SW 1271 (cell line): ENCODE measurements at regions not wholly inside any gene's neighbourhood (a gene's known extent, or its start where the extent isn't known, plus 50 kb on each side); places are given as distances from the start of the nearest gene placed in this dataset.

Experiments used
- DNase-seq, 2 experiments: peaks; one replicate each; lab custom pipeline; 2025; lab: John Stamatoyannopoulos, UW

DNA sequence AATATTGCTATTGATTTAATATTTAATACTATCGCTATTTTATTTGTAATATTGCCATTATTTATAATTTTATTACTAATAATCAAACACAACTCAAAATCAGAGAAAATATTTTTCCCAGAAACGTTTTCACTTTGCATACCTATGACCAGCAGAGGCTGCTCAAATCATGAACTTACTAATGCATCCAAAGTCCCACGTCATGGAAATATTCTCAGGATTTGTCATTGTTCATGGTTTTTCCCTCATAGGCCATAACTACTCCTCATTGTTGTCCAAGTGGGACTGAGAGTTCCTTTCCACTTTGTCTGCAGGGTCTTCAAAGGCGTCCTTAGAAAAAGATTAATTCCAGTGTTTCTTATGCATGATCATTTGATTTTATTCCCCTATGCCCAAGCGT lies 344.8 kb downstream of the THBS2 start:
- DNase-seq: peak in 1 of 2 experiments; percentile 13

DNA sequence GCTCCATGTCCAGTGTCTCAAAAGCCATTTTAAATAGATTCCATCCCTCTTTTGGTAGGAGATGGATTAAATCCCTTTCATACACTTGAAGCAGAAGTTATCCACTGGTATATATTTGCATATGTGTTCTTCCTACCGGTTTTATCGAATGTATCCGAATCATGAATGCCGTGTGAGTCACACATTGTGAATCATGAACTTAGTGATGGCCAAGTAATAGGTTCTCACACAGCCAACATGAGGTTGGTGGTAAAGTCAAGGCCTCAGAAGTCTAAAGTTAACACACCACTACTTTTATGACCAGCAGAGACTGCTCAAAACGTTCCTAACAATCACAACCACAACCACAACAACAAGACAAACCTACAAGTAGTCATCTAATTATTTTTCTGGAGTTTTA lies 345.5 kb downstream of the THBS2 start:
- no peak for DNase-seq

DNA sequence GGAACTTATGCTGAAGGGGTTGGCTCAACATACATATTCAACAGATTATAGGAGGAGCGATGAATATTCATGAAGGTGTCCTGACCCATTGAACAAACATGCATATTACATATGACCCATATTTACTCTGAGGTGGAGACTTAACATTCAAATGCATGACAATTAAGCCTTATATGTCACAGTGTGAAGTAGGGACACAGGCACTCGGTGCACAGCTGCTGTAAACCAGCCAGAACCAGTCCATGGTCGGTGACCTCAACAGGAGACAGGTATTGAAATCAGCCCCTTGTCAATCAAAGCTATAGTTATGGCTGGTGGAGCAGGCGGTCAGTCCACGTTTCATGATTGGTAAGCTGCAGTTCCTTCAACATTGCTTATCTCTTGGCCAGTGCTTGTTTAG lies 347.3 kb downstream of the THBS2 start:
- DNase-seq: no peak

DNA sequence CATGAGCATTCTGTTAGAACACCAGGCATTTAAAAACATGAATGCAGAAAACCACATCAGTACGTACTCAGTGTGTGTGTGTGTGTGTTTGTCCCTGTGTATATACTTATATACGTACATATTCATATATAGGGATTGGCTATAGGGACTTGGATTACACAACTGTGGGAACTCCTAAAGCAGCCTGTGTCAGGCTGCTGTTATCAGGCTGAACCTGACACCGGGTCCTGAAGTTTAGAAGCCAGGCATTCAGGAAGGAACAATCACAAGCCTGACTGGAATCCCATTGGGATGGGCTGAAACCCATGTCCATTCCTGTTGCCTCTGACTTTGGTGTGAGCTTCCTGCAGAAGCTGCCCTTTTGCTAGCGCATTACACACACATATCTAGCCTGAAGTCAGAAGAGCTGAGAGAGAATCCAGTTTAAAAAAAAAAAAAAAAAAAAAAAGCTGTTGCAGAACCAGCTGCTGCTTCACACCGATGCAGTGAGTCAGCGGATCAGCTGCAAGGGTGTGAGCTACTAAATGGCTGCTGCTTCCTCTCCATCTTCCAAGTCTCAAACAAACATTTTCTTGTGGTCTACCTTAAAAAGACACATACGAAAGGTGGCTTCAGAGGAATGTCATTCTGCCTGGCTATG lies 348.1 kb downstream of the THBS2 start:
- DNase-seq: no peak

DNA sequence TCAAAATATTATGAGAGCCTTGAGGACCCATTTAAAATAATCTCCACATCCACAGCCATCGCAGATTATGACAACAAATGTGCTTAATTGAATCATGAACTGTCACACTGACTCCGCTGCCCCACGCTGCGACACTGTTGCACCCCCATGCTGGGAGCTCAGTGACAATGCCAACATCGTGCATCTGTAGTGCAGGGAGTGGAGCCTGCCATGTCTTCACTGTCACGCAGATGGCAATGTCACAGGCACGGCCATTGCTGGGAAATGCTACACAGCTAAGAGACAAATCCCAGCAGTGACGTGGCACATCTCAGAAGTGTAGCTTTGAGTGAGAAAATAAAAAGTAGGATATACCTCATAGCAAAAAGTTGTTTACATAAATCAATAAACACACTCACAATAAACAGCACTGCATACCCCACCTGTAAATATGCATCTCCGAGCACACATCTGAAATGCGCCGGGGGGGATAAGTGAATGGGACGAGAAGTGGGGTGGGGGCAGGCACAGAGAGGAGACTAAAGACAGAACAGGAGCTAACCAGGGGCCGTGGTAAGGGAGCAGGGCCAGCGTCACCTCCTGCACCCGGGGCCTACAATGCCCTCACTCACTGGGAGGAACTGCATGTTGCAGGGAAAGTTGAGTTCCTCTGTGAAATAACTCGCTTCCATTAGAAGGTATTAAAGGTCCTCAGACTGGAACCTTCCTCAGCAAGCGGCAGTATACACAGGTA lies 349.9 kb downstream of the THBS2 start:
- DNase-seq: no peak

DNA sequence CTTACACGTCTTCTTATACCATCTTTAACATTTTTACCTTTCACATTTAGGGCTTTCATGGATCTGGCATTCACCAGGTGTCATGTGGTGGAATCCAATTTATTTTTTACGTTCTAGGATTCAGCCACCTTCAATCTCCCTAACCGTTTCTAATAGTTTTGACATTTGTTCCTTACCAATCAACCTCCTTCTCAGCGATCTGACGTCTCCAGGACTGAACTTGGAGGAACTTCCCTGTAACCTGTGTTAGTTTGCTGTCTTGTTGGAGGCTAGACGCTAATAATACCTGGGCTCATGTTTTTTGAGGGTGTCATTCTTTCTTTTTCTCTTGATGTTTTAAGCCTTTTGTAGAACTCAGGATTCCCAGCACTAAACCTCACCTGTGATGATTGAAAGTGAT lies 351.6 kb downstream of the THBS2 start:
- DNase-seq: no peak

DNA sequence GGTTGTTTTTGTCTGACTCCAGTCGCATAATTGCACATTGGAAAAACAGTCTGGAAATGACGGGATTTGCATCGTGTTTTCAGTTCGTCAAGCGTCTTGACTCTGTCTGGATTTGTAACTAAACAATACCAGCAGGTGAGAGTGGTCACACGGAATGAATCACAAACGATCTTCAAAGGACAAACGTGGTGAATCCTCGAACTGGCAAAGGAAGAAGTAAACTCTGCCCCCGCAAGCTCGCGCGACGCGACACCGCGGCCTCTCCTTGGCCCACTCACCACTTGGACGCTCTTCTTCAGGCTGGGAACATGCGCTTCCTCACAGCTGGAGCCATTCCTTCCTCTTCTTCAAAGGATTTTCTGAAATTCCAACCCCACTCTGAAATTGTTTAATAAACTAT lies 352.6 kb downstream of the THBS2 start:
- DNase-seq: no peak

DNA sequence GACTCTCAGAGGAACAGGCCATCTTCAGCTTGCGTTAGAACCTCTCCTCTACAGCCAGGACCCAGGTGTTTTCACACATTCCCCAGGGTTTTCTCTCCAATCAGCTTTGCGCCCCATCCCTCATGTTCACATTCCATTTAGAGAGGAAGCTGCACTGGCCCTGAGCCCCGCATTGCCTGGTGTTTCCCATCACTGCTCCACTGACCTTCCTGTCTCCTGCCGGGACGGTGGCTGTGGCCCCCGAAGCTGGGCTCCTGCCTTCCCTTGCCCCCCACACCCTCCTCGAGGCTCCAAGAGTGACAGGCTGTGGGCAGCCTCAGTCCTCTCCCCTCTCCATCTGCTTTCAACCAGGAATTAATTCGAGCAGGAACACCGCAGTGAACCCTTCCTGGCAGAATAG lies 357.3 kb downstream of the THBS2 start:
- no peak for DNase-seq

DNA sequence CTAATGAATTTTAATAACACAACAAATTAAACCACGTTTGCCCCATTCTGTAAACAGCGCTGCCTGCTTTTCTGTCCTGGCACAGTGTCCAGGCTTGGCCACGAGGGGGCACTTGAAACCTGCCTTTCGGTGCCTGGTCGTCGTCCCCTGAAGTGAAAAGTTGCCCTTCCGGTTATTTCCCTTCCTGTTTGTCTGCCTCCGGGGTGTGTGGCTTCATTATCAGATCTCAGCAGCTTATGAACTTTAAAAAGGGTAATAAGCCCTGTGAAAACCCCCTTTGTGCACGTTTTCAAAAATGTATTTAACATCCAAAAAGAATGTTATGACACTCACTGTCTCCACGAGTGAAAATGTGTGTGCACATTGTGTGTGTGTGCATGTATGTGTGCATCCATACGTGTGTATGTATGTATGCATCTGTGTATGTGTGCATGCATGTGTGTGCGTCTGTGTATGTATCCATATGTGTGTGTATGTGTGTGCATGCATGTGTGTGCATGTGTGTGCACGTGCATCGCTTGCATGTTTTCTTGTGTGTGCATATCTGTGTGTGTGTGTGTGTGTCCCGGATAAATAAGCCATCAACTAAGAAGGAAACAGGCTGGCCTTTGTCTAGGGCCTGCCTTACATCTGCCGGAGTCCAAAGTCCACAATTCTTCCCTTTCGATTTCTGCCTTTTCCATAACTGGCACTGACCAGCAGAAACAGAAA lies 358.4 kb downstream of the THBS2 start:
- peak; percentile 11 to 61 for DNase-seq

DNA sequence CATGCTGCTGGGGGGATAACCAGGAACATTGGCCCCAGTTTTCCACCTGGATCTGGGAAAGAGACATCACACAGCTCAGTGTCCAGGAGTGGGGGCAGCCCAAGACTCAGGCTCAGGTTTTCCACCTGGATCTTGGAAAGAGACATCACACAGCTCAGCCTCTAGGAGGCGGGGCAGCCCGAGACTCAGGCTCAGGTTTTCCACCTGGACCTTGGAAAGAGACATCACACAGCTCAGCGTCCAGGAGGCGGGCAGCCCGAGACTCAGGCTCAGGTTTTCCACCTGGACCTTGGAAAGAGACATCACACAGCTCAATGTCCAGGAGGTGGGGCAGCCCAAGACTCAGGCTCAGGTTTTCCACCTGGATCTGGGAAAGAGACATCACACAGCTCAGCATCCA lies 361.6 kb downstream of the THBS2 start:
- no peak for DNase-seq

DNA sequence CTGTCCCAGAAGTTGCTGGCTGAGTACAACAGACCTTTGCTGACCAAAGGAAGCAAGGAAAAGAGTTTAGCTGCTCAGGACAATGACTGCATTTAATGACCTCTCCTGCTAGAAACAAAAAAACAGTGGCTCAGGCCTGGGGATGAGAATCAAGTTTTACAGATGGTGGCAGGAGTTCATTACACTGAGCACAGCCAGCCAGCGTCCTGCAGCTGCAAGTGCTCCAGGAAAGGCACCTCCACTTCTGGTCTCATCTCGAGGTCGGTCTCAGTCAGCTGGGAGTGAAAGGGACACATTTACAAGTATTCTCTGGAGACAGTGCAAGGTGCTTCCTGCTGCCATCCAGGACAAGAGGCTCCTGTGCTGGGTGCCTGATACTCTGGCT lies 362.7 kb downstream of the THBS2 start:
- no peak for DNase-seq

DNA sequence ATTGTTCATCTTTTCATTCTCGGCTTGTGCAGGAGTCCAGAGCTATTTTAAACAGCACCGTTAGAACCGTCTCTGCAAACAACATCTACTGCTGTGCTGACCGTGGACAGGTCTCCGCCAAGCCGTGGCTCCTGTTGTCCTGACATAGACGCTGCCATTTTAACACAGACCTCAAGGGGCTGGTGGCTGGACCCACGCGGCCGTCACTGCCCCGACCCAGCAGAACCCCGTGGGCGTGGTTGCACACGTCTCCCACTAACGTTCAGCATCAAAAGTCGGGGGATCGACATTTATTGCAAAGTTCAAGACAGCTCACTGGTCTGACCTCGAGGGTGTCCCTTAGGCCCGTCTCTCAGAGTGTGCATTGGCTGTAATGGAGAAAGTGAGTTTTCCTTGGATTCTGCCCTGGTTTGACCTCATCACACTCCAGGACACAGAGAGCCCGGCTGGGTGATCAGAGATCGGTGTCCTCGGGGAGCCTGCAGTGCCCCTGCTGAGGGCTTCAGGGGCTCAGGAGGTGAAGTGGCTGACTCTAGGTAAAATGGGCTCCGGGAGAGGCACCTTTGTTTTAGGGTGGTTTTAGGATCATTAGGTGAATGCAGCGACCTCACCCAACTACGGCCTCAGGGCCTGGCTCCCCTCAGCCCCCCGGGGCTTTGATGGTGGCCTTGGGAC lies 363.2 kb downstream of the THBS2 start:
- DNase-seq: no peak

DNA sequence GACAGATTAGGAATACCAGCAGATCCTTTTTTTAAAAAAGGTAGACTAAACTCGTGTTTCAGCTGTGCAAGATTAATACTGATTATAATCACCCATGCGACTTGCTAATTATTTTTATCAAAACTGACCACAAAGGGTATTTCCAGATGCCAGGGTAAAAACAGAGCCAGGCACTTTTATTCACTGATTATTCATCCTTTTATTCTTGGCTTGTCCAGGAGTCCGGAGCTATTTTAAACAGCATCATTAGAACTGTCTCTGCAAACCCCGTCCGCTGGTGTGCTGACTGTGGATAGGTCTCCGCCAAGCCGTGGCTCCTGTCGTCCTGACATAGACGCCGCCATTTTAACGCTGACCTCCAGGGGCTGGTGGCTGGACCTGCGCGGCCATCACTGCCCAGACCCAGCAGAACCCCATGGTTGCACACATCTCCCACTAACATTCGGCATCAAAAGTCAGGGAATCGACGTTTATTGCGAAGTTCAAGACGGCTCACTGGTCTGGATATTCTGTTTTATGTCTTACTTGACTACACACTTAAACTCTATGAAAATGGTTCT lies 364.8 kb downstream of the THBS2 start:
- no peak for DNase-seq

DNA sequence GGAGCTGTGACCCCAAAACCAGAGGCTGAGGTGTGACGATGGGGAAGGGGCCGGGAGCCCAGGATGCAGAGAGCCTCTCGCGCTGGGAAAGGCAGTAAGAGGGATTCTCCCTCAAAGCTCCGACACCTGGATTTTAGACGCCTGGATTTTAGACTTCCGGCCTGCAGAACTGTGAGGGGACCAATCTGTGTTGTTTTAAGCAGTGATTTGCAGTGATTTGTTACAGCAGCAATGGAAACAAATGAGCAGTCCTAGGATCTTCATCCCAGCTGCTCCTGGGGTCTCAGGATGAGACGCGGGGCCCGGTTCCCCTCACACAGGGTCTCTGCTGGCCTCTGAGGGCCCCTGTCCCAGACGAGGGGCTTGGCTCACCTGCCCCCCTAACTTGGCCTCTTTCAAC lies 365.5 kb downstream of the THBS2 start:
- no peak for DNase-seq

DNA sequence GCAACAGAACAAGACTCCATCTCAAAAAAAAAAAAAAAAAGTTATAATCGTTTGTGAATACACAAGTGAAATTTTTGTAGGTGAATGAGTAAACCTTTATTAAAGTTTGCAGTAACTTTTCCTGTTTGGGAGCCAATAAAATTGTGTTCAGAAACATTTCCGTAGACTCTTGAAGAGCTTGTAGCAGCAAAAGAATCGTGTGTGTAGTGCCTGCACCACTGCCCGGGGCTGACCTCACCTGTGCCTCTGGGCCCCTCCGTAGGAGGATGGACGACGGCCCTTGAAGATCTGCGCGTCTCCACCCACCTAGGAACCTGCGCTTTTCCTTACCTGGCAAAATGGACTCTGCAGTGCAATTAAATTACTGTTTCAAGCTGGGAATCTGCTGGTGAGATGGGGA lies 366.0 kb downstream of the THBS2 start:
- no peak for DNase-seq

DNA sequence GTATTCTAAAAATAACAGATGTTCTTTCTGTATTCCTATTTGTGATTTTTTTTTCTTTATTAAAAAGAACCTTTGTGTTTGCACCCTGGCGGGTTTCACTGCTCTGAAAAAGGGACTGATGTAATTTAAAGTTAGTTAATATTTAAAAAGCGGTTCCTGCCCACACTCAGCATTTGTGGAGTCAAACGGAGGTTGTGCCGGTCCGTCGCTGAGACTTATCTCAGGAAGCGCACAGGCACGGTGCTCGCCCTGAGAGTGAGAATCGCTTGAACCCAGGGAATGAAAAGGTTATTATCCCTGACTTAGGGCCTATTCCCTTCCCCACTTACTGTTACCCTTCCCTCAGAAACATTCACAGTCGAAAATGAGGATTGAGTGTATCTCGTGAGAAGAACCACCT lies 366.7 kb downstream of the THBS2 start:
- DNase-seq: no peak

DNA sequence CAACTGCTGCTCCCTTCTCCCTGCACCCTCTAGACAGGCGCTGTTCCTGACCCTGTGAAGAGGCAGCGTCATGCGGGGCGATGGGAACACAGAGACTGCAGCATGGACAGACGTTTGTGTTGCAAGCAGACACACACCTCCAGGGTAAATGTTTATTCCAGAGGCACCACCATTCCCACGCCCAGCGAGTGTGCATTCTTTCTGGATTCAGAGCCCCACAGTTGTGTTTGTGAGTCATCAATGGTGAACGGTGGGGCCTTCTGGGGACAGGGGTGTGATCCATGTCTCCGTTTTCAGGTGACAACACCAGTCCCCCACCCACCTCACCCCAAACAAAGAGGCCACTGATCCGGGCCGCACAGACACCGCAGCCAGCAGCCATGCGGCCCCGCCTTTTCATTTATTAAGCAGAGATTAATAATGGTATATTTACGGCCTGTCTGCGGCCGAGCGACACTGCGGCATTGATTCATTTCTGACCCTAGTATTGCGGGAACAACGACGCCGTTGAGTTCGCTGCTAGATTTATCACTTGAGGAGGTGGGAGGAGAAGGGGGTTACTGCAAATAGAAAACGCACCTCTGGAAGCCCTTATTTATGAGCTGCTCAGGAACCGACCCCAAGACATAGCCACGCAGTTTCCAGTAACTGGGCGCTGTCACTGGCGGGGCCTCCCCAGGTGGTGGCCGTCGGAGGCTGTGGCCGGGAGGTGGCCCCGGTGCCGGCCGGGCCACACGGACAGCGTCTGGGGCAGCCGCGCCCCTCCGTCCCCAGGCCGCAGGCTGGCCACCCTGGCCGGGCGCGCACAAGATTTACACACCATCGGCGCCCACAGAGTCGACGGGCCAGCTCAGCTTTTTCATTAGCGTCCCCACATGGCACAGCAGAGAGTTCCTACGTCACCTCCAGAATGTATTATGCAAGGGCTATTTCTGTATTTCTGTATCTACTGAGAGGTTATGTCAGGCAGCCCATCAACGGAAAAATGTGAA lies 367.6 kb downstream of the THBS2 start:
- no peak for DNase-seq

DNA sequence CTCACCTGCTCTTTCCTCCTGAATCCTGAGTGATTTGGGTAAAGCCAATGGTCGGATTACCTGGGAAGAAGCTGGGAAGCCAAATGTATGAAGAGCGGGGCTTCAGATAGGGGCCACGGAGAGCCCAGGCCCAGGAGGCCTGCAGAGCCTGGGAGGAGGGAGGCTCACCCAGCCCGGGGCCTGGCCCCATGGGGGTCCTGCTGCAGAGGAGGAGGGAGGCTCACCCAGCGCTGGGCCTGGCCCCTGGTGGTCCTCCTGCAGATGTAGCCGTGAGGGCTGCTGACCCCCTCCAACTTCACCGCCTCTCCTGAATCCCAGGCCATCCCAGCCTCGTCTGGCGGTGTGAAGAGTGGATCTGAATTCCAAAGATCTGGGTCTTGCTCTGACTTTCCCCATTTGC lies 368.4 kb downstream of the THBS2 start:
- DNase-seq: no peak

DNA sequence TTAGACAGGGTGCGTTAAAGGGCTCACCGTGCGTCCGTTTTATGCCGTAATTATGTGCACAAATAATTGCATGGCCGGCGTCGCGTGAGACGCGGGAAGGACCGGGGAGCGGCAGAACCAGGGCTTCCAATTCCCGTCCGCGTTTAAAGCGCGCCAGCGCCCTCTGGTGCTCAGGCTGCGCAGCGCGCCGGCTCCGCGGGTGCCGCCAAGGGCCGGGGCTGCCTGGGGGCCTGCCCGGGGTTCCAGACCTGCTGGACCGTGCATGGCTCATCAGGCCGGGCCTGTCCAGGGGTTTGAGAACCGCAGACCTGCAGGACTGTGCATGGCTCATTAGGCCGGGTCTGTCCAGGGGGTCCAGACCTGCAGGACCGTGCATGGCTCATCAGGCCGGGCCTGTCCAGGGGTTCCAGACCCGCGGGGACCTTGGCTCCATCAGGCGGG lies 369.0 kb downstream of the THBS2 start:
- peak; percentile 5 to 46 for DNase-seq

DNA sequence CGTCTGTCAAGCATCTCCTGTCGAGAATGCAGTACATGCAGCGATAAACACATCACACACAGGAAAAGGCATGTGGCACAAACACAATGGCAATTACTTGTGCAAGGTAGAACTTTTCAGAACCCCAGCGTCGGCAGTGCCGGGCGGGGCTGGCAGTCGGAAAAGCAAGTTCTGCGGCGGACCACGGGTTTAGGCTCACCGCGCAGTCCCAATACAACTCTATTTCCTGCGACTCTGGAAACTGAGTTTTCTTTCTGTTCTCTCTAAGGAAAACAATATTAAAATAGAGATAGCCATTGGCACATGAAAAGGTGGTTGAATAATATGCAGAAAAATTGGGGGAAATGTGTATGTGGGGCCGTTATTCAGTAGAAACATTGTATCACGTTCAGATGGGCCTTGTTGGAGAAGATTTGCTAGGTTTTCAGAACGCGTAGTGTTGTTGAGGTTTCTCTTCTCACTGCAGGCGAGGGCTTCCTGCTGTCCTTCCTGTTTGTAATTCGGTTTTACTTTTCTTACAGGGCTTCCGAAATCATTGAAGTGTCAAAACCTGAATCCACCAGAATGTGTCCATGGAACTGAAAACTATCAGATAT lies 369.5 kb downstream of the THBS2 start:
- DNase-seq: peak in 1 of 2 experiments; percentile 46
